ENCODE measurements at regions not wholly inside any gene's neighbourhood (a gene's known extent, or its start where the extent isn't known, plus 50 kb on each side); places are given as distances from the start of the nearest gene placed in this dataset.

GRCh38 chr5:105616599-105616998 lies 2054.0 kb upstream of the NUDT12 start:
- TF ChIP-seq, protein P1, sequence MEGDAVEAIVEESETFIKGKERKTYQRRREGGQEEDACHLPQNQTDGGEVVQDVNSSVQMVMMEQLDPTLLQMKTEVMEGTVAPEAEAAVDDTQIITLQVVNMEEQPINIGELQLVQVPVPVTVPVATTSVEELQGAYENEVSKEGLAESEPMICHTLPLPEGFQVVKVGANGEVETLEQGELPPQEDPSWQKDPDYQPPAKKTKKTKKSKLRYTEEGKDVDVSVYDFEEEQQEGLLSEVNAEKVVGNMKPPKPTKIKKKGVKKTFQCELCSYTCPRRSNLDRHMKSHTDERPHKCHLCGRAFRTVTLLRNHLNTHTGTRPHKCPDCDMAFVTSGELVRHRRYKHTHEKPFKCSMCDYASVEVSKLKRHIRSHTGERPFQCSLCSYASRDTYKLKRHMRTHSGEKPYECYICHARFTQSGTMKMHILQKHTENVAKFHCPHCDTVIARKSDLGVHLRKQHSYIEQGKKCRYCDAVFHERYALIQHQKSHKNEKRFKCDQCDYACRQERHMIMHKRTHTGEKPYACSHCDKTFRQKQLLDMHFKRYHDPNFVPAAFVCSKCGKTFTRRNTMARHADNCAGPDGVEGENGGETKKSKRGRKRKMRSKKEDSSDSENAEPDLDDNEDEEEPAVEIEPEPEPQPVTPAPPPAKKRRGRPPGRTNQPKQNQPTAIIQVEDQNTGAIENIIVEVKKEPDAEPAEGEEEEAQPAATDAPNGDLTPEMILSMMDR (IDR thresholded peaks at IDR 0.05; ENCODE audit: low read depth, low read length): no peak
- no peak for TF ChIP-seq EZH2phosphoT487 (IDR thresholded peaks at IDR 0.05; ENCODE audit: low read depth)
